ENCODE measurements at regions not wholly inside any gene's neighbourhood (a gene's known extent, or its start where the extent isn't known, plus 50 kb on each side); places are given as distances from the start of the nearest gene placed in this dataset.
"Not testable (repeated sequence)": the region's sequence is repeated elsewhere in the genome, so short reads cannot be mapped to it uniquely, and the experiment has no call there.

DNA sequence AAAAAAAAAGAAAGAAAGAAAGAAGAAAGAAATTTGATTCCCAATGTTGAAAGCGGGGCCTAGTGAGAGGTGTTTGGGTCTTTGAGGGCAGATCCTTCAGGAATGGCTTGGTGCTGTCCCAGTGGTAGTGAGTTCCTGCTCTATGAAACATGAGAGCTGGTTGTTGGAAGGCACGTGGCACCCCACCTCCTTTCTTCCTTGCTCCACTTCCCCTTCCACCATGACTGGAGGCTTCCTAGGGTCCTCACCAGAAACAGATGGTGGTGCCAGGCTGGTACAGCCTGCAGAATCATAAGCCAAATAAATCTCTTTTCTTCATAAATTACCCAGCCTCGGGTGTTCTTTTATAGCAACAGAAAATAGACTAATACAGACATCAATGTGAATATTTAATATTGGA, 147.3 kb upstream of the KCNJ18 start:
- Histone ChIP-seq H3K27me3 (replicated peaks; ENCODE audit: insufficient read depth, low read length) (peaks cover under 1% of the 10 kb centered on the region), H2AFZ (ENCODE audit: low read length) (no peak overlapping the region), H3K9me2 (replicated peaks; ENCODE audit: insufficient read depth, low read length) (no peaks in the 10 kb centered on the region), H3K36me3 (replicated peaks; ENCODE audit: insufficient read depth, low read length) (no peaks in the 10 kb centered on the region), H3K4me1 (ENCODE audit: low read length) (no peaks in the 10 kb centered on the region), H3K4me3 (ENCODE audit: low read length) (no peak overlapping the region), H3K9me3 (replicated peaks; ENCODE audit: insufficient read depth, low read length) (no peaks in the 10 kb centered on the region), H3K79me2 (ENCODE audit: low read length) (no peaks in the 10 kb centered on the region), H3F3A (ENCODE audit: insufficient read depth, low read length) (no peaks in the 10 kb centered on the region), H4K20me1 (ENCODE audit: insufficient read depth, low read length) (no peaks in the 10 kb centered on the region), H3K4me2 (ENCODE audit: low read depth, low read length) (no peak overlapping the region), H3K27ac (ENCODE audit: low read length) (no peak overlapping the region), H3K9ac (ENCODE audit: low read length) (no peak overlapping the region)
- no peak for DNase-seq
- TF ChIP-seq CTCF (IDR thresholded peaks at IDR 0.05; ENCODE audit: low read length) (no peak), EZH2phosphoT487 (IDR thresholded peaks at IDR 0.05; ENCODE audit: low read length) (no peak), EZH2 (optimal IDR thresholded peaks at IDR 0.05; ENCODE audit: low read depth, low read length) (no peak)

DNA sequence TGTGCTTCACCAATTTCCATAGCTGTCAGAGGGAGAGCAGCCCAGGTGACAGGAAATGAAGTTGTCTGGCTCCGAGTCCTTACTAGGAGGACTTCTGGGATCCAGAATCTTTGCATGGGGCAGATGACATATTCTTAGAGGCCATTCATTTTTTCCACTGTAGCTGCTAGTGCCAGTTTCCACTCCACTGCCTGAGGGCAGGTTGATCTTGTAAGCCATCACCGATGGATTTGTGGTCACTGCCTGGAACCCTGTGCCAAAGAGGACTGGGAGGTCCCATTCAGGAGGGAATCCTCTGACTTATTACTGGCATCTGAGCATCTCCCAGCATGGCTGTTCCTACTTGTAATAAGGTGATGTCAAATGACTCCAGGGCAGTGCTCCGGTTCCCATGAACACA, 144.1 kb upstream of the KCNJ18 start:
- Histone ChIP-seq H3K4me2 (ENCODE audit: low read depth, low read length) (no peak overlapping the region), H2AFZ (ENCODE audit: low read length) (no peak overlapping the region), H3K9me3 (replicated peaks; ENCODE audit: insufficient read depth, low read length) (no peaks in the 10 kb centered on the region), H3K79me2 (ENCODE audit: low read length) (no peaks in the 10 kb centered on the region), H3K36me3 (replicated peaks; ENCODE audit: insufficient read depth, low read length) (no peaks in the 10 kb centered on the region), H3K9me2 (replicated peaks; ENCODE audit: insufficient read depth, low read length) (no peaks in the 10 kb centered on the region), H3K27ac (ENCODE audit: low read length) (no peak overlapping the region), H3K27me3 (replicated peaks; ENCODE audit: insufficient read depth, low read length) (peaks cover 15% of the 10 kb centered on the region), H3K4me3 (ENCODE audit: low read length) (no peak overlapping the region), H3K4me1 (ENCODE audit: low read length) (peaks cover 7% of the 10 kb centered on the region; the same call in 1 of the 2 replicates), H4K20me1 (ENCODE audit: insufficient read depth, low read length) (no peaks in the 10 kb centered on the region), H3K9ac (ENCODE audit: low read length) (no peak overlapping the region), H3F3A (ENCODE audit: insufficient read depth, low read length) (no peaks in the 10 kb centered on the region)
- TF ChIP-seq EZH2 (optimal IDR thresholded peaks at IDR 0.05; ENCODE audit: low read depth, low read length) (no peak), CTCF (IDR thresholded peaks at IDR 0.05; ENCODE audit: low read length) (no peak), EZH2phosphoT487 (IDR thresholded peaks at IDR 0.05; ENCODE audit: low read length) (no peak)
- no peak for DNase-seq

- Histone ChIP-seq H3K27me3 (replicated peaks; ENCODE audit: insufficient read depth, low read length) (peaks cover 15% of the 10 kb centered on the region), H3K4me2 (ENCODE audit: low read depth, low read length) (no peak overlapping the region), H3K9me3 (replicated peaks; ENCODE audit: insufficient read depth, low read length) (no peaks in the 10 kb centered on the region), H3K4me3 (ENCODE audit: low read length) (no peak overlapping the region), H3K36me3 (replicated peaks; ENCODE audit: insufficient read depth, low read length) (no peaks in the 10 kb centered on the region), H3K4me1 (ENCODE audit: low read length) (peaks cover 7% of the 10 kb centered on the region; the same call in 1 of the 2 replicates), H3K9me2 (replicated peaks; ENCODE audit: insufficient read depth, low read length) (no peaks in the 10 kb centered on the region), H3K9ac (ENCODE audit: low read length) (no peak overlapping the region), H2AFZ (ENCODE audit: low read length) (no peak overlapping the region), H4K20me1 (ENCODE audit: insufficient read depth, low read length) (no peaks in the 10 kb centered on the region), H3F3A (ENCODE audit: insufficient read depth, low read length) (no peaks in the 10 kb centered on the region), H3K79me2 (ENCODE audit: low read length) (no peaks in the 10 kb centered on the region), H3K27ac (ENCODE audit: low read length) (no peak overlapping the region)
- TF ChIP-seq EZH2phosphoT487 (IDR thresholded peaks at IDR 0.05; ENCODE audit: low read length): no peak
- DNase-seq: no peak
These were observed 143.1 kb upstream of the KCNJ18 start for GRCh38 chr17:21549107-21549687.

DNA sequence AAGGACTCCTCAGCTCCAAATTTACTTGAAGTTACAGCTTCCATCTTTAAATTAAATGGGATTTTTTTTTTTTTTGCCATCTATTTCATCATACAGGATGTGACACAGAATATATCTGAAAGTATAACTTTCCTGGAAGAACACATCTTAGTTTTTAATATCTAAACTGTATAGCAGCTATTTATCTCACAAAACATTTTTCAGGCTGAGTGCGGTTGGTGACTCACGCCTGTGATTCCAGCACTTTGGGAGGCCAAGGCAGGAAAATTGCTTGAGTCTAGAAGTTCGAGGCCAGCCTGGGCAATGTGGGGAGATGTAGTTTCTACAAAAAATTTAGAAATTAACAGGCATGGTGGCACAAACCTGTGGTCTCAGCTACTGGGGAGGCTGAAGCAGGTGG, 142.3 kb upstream of the KCNJ18 start:
- H3K27me3 ChIP-seq (replicated peaks; ENCODE audit: insufficient read depth, low read length): peaks cover 15% of the 10 kb centered on the region
- H4K20me1 ChIP-seq (ENCODE audit: insufficient read depth, low read length); H3K79me2 ChIP-seq (ENCODE audit: low read length); H3K36me3 ChIP-seq (replicated peaks; ENCODE audit: insufficient read depth, low read length); H3K4me2 ChIP-seq (ENCODE audit: low read depth, low read length); H3F3A ChIP-seq (ENCODE audit: insufficient read depth, low read length); H3K4me1 ChIP-seq (ENCODE audit: low read length); H3K27ac ChIP-seq (ENCODE audit: low read length); H2AFZ ChIP-seq (ENCODE audit: low read length); H3K9me3 ChIP-seq (replicated peaks; ENCODE audit: insufficient read depth, low read length); H3K9me2 ChIP-seq (replicated peaks; ENCODE audit: insufficient read depth, low read length); DNase-seq; H3K9ac ChIP-seq (ENCODE audit: low read length); H3K4me3 ChIP-seq (ENCODE audit: low read length): not testable (repeated sequence)
